HG02885 (cell line): ENCODE measurements at regions not wholly inside any gene's neighbourhood (a gene's known extent, or its start where the extent isn't known, plus 50 kb on each side); places are given as distances from the start of the nearest gene placed in this dataset.

Experiments
- ATAC-seq: cut with Tn5 transposase; IDR thresholded peaks from one replicate; pipeline ENCODE4 v1.9.1; 2021; ENCODE audit warnings: mild to moderate bottlenecking; ENCODE audit not compliant: unreplicated experiment, poor library complexity

DNA sequence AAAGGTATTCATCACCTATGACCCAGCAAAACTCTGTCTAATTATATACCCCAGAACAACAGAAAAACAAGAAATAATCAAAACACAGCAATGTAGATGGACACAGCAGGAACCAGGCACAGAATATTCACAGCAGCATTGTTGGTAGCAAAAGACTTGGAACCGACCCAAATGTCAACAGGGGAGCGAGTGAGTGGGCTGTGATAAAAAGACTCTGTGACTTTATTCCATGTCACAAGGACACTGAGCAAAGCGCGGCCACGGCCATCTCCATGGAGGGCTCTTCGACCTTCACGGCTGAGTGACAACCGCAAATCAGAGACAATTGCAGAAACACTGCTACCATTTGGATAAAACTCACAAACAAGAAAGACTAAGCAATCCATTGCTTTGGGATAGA lies 1373.1 kb downstream of the TBC1D22A start:
- no peak for ATAC-seq

GRCh38 chr22:48125416-48125815 lies 1363.0 kb downstream of the TBC1D22A start:
- no peak for ATAC-seq

DNA sequence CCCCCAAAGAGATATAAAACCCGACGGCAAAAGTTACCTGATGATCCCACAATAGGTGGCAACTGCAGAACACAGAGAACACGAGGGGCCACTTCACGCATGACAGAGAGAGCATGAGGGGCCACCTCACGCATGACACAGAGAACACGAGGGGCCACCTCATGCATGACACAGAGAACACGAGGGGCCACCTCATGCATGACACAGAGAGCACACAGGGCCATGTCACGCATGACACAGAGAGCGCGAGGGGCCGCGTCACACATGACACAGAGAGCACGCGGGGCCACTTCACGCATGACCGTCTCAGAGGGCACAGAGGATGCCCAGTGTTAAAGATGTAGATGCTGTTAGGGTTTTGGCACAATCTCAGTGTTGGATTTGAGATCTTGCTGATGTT lies 1359.5 kb downstream of the TBC1D22A start:
- no peak for ATAC-seq

GRCh38 chr22:48118654-48119053 lies 1356.2 kb downstream of the TBC1D22A start:
- no peak for ATAC-seq

GRCh38 chr22:48116871-48117270 lies 1354.4 kb downstream of the TBC1D22A start:
- no peak for ATAC-seq

DNA sequence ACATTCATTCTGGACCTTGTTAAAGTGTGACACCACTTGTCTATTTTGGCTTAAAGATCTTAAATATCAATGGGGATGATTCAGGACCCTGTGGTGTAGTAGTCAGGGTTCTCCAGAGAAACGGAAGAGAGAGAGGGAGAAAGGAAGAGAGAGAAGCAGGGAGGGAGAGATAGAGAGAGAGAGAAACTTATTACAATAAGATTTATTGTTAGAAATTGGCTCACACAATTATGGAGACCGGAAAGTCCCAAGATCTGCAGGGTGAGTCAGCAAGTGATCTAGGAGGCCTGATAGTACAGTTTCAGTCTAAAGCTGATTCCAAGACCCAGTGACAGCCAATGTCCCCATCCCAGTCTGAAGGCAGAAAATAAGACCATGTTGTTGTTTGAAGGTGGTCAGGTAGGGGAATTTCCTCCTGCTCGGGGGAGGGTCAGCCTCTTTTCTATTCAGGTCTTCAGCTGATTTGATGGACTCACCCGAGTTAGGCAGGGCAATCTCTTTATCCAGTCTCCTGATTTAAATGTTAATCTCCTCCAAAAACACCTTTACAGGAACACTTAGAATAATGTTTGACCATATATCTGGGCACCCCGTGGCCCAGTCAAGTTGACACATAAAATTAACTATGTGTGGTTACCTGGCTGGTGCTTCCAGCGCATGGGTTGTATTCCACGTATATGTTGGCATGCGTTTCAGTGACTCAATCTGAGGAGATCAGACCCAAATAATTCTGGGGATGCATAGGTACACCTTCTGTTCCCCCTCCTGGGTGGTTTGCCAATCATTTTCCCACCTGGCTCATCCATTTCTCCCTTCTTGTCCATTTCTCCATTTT lies 1350.5 kb downstream of the TBC1D22A start:
- no peak for ATAC-seq

DNA sequence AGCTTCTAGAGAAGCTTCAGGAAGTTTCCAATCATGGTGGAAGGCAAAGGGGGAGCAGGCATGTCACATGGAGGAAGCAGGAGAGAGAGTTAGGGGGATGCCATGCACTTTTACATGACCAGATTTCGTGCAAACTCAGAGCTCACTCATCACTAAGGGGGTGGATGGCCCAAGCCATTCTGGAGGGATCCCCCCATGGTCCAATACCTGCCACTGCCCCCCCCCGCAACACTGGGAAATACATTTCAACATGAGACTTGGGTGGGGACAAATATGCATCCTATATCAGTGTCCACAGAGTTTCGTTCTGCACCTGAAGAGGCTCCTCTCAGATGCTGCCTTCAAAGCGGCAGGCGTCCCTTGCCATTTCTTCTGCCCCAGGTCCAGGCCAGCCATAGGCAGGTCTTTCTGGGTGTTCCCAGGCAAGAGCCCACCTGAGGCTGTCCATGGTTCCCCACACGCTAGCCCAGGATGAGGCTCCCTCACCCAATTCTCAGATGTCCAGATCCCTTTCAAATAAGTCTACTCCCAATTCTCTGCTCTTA lies 1344.3 kb downstream of the TBC1D22A start:
- ATAC-seq: no peak

GRCh38 chr22:48106215-48106614 lies 1343.8 kb downstream of the TBC1D22A start:
- ATAC-seq: no peak

- no peak for ATAC-seq
Measured at GRCh38 chr22:48105259-48105658, 1342.8 kb downstream of the TBC1D22A start.

DNA sequence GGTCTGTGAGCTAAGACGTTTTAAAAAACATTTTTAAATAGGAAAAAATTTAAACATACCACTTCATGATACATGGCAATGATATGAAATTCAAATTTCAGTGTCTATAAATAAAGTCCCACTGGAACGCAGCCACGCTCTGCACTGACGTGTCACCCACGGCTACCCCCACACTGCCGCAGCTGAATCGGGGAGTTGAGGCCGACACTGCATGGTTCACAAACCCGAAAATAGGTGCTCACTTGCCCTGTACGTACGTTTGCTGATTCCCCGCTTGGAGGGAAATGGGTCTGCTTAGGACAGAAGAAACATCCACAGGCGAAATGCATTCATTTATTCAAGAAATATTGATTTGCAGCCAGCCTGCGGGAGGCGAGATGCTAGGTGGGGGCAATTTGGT lies 1342.3 kb downstream of the TBC1D22A start:
- no peak for ATAC-seq

- no peak for ATAC-seq
Measured at GRCh38 chr22:48104102-48104738, 1341.8 kb downstream of the TBC1D22A start.

- no peak for ATAC-seq
Measured at GRCh38 chr22:48103126-48103875, 1340.9 kb downstream of the TBC1D22A start.

GRCh38 chr22:48102581-48102980 lies 1340.1 kb downstream of the TBC1D22A start:
- no peak for ATAC-seq

- ATAC-seq: no peak
Measured at GRCh38 chr22:48101704-48102103, 1339.3 kb downstream of the TBC1D22A start.

GRCh38 chr22:48100685-48101417 lies 1338.4 kb downstream of the TBC1D22A start:
- ATAC-seq: no peak

DNA sequence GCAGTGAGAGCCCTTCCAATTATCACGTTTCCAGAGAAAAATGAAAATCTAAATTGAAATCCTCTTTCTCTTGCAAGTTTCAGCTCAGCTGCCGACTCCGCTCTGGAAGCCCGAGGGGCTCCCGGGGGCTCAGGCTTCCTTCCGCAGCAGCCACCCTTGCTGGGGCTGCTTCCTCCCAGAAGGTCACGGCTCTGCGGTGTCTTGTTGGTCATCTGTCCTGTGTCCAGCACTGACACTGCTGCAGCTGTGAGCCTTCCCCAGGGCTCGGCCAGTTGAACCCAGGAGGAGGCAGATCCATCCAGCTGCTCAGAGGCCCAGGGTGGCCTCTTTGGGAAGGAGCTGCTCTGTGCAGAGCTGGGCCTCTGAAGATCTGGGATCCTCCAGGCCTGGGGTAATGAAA lies 1337.2 kb downstream of the TBC1D22A start:
- ATAC-seq: no peak

GRCh38 chr22:48099251-48099650 lies 1336.8 kb downstream of the TBC1D22A start:
- no peak for ATAC-seq

- no peak for ATAC-seq
Measured at GRCh38 chr22:48098921-48099245, 1336.4 kb downstream of the TBC1D22A start.

DNA sequence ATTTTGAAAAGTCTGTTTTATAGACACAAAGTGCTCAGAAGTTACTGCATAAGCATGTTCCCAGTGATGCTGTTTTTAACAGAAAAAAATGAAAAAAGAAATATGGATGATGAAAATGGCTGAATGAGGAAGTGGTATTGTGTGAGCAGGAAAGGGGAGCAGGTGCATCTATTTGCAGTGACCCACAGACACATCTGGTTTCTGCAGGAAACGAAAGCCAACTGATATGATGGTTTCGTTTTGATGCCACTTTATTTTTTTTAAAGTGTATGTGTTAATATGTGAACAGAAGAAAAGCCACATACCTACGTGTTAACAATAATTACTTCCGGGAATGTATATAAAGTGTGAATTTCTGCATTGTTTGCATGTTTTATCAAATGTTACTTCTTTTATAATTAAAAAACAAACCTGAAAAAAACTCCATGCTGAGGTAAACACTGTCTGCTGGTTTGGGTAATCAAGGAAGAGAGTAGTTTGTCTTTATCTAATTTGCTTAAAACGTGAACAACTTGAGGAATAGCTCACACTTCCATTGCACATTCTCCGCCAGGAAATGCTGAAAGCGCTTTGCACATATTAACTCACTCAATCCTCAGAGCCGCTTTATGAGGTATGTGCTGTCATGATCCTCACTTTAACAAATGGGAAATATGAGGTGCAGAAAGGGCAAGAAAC lies 1335.9 kb downstream of the TBC1D22A start:
- peak; percentile 80 for ATAC-seq

DNA sequence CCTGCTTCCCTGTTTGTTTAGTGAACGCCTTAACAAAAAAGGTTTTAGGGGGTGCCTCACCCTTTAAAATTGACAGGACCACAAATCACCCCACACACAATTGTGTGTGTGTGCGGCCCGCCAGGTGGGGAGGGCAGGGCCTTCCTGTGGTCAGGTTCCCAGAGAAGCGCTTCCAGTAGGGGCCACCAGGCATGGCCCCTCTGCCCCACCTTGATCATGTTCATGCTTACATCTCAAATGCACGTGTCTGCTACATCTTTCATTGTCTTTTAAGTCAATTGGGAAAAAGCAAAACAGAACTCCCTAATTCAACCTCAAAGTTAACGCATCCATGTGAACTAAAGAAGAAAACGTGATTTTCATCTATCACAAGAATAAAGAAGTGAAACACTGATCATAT lies 1335.3 kb downstream of the TBC1D22A start:
- no peak for ATAC-seq
